Endodermal cell (in vitro differentiated cells): ENCODE measurements at regions not wholly inside any gene's neighbourhood (a gene's known extent, or its start where the extent isn't known, plus 50 kb on each side); places are given as distances from the start of the nearest gene placed in this dataset.
A peak's percentile ranks its signal among the peaks of the same experiment; 100 is the strongest.

ENCODE experiments used
- DNase-seq: peaks from one replicate; pipeline ENCODE4 v3.0.0-alpha.2; 2017
- H3K27ac ChIP-seq: 2 replicates; pipeline ENCODE4 v1.5.1; 2013; ENCODE audit warnings: mild to moderate bottlenecking, low read depth, low read length, moderate library complexity
- H3K27me3 ChIP-seq: 2 replicates; pipeline ENCODE4 v1.6.1; 2013; ENCODE audit warnings: mild to moderate bottlenecking, low read length, moderate library complexity; ENCODE audit not compliant: insufficient read depth, control insufficient read depth, poor library complexity, severe bottlenecking
- H3K36me3 ChIP-seq: 2 replicates; pipeline ENCODE4 v1.7.0; 2013; ENCODE audit warnings: mild to moderate bottlenecking, low read length, moderate library complexity; ENCODE audit not compliant: control insufficient read depth, insufficient read depth
- H3K4me1 ChIP-seq: one replicate; pipeline ENCODE4 v1.7.0; 2013; ENCODE audit warnings: low read length; ENCODE audit not compliant: control insufficient read depth, insufficient read depth
- H3K4me3 ChIP-seq: 2 replicates; pipeline ENCODE4 v1.5.1; 2013; ENCODE audit warnings: mild to moderate bottlenecking, low read length, moderate library complexity
- H3K9ac ChIP-seq: 2 replicates; pipeline ENCODE4 v1.6.1; 2013; ENCODE audit warnings: mild to moderate bottlenecking, low read length, moderate library complexity; ENCODE audit not compliant: poor library complexity, severe bottlenecking; ENCODE audit errors: extremely low read depth
- H3K9me3 ChIP-seq: 2 replicates; pipeline ENCODE4 v1.6.1; 2013; ENCODE audit warnings: mild to moderate bottlenecking, low read length, moderate library complexity; ENCODE audit not compliant: control insufficient read depth
- H3K27ac Mint-ChIP-seq: 2 replicates; pipeline ENCODE4 v1.8.0; 2020; ENCODE audit warnings: mixed read lengths
- H3K27me3 Mint-ChIP-seq: 2 replicates; pipeline ENCODE4 v1.8.0; 2021; ENCODE audit warnings: mild to moderate bottlenecking, mixed read lengths; ENCODE audit not compliant: insufficient read depth
- H3K36me3 Mint-ChIP-seq: 2 replicates; pipeline ENCODE4 v1.8.0; 2020; ENCODE audit warnings: low read depth, mixed read lengths
- H3K4me1 Mint-ChIP-seq: 2 replicates; pipeline ENCODE4 v1.8.0; 2020; ENCODE audit warnings: mixed read lengths
- H3K4me3 Mint-ChIP-seq: 2 replicates; pipeline ENCODE4 v1.8.0; 2020; ENCODE audit warnings: mild to moderate bottlenecking, moderate library complexity, mixed read lengths
- H3K9me3 Mint-ChIP-seq: 2 replicates; pipeline ENCODE4 v1.8.0; 2020; ENCODE audit warnings: mild to moderate bottlenecking, mixed read lengths
- CTCF ChIP-seq: fragments of 200-600 bp; sonication (generic); conservative IDR thresholded peaks from 2 replicates; pipeline ENCODE4 v1.5.0; 2021; ENCODE audit warnings: antibody characterized with exemption, mild to moderate bottlenecking
- WGBS, 2 experiments: methylation state at CpG; one replicate each; pipeline versions ENCODE4 v1.1.5 to v1.1.7; 2013; ENCODE audit warnings: missing lambda C conversion rate in 2 of 2, mixed read lengths in 1 of 2; ENCODE audit not compliant: insufficient coverage in 1 of 2, insufficient read length in 1 of 2; 5-methylcytosine and 5-hydroxymethylcytosine counted together

- H3K9me3 ChIP-seq, result no peaks in the 10 kb centered on the region
- no peak for TF ChIP-seq CTCF
- H3K4me3 ChIP-seq, result no peak overlapping the region
- WGBS, 2 experiments, result 72% methylated on average over 5 of the region's 5 CpGs; no CpG with 5 or more reads in 1 of the 2 experiments
- no peaks in the 10 kb centered on the region for H3K27me3 Mint-ChIP-seq
- DNase-seq, result peak; percentile 61
- no peaks in the 10 kb centered on the region for H3K36me3 ChIP-seq
- H3K27me3 ChIP-seq, result no peaks in the 10 kb centered on the region
- no peak overlapping the region for H3K27ac ChIP-seq
- peaks cover 3% of the 10 kb centered on the region for H3K4me1 ChIP-seq
- no peak overlapping the region for H3K27ac Mint-ChIP-seq
- no peaks in the 10 kb centered on the region for H3K9me3 Mint-ChIP-seq
- no peaks in the 10 kb centered on the region for H3K36me3 Mint-ChIP-seq
- H3K9ac ChIP-seq, result no peak overlapping the region
- no peaks in the 10 kb centered on the region for H3K4me1 Mint-ChIP-seq
- H3K4me3 Mint-ChIP-seq, result no peak overlapping the region
Observed at GRCh38 chr2:81206216-81206615, 901.7 kb upstream of the LRRTM1 start.

GRCh38 chr2:81196933-81197628, 892.5 kb upstream of the LRRTM1 start:
- Histone ChIP-seq H3K9ac (no peak overlapping the region), H3K9me3 (peaks cover 11% of the 10 kb centered on the region), H3K4me1 (no peaks in the 10 kb centered on the region), H3K27ac (no peak overlapping the region), H3K4me3 (no peak overlapping the region), H3K27me3 (no peaks in the 10 kb centered on the region), H3K36me3 (no peaks in the 10 kb centered on the region)
- Mint-ChIP-seq H3K27me3 (peaks cover 4% of the 10 kb centered on the region), H3K4me3 (no peak overlapping the region), H3K9me3 (peaks cover 26% of the 10 kb centered on the region), H3K36me3 (peaks cover 2% of the 10 kb centered on the region), H3K4me1 (peaks cover 9% of the 10 kb centered on the region), H3K27ac (no peak overlapping the region)
- no peak for TF ChIP-seq CTCF
- no peak for DNase-seq
- WGBS, 2 experiments, result 95 to 96% methylated on average over 21 to 30 of the region's 30 CpGs

- no peaks in the 10 kb centered on the region for H3K4me1 ChIP-seq
- H3K27ac ChIP-seq, result no peak overlapping the region
- H3K27ac Mint-ChIP-seq, result no peak overlapping the region
- peaks cover 11% of the 10 kb centered on the region for H3K9me3 ChIP-seq
- no peak overlapping the region for H3K4me3 Mint-ChIP-seq
- no peak overlapping the region for H3K9ac ChIP-seq
- no peak for TF ChIP-seq CTCF
- H3K27me3 Mint-ChIP-seq, result peaks cover 4% of the 10 kb centered on the region
- H3K4me3 ChIP-seq, result no peak overlapping the region
- peaks cover 26% of the 10 kb centered on the region for H3K9me3 Mint-ChIP-seq
- H3K4me1 Mint-ChIP-seq, result peaks cover 9% of the 10 kb centered on the region
- 94 to 95% methylated on average over 19 to 25 of the region's 25 CpGs for WGBS, 2 experiments
- no peak for DNase-seq
- H3K27me3 ChIP-seq, result no peaks in the 10 kb centered on the region
- H3K36me3 ChIP-seq, result no peaks in the 10 kb centered on the region
- peaks cover 2% of the 10 kb centered on the region for H3K36me3 Mint-ChIP-seq
Observed at GRCh38 chr2:81196383-81196851, 891.9 kb upstream of the LRRTM1 start.
